Sigmoid colon (tissue), 4 donors: ENCODE measurements at regions not wholly inside any gene's neighbourhood (a gene's known extent, or its start where the extent isn't known, plus 50 kb on each side); places are given as distances from the start of the nearest gene placed in this dataset.

Source experiments
- POLR2A ChIP-seq, 2 donors: fragments of 450-650 bp; IDR thresholded peaks; one replicate each; pipeline ENCODE4 v1.6.1; 2016; ENCODE audit warnings: antibody characterized with exemption in 2 of 2, mild to moderate bottlenecking in 2 of 2, moderate library complexity in 2 of 2
- POLR2AphosphoS5 ChIP-seq, 4 donors: sonication (generic); formaldehyde crosslinking; IDR thresholded peaks; one replicate each; pipeline ENCODE4 v1.6.1; 2017; ENCODE audit warnings: antibody characterized with exemption in 4 of 4
- TF ChIP-seq, protein P1 (sequence below), 4 experiments: fragments of 450-650 bp in 3 of 4; fragments of 200-600 bp in 1 of 4; IDR thresholded peaks; one replicate each; pipeline ENCODE4 v1.5.1; 2016 to 2019; ENCODE audit warnings: antibody characterized with exemption in 4 of 4, mild to moderate bottlenecking in 3 of 4, moderate library complexity in 2 of 4

GRCh38 chr13:40238761-40239160 lies 427.7 kb downstream of the FOXO1 start:
- TF ChIP-seq POLR2A (IDR thresholded peaks at IDR 0.05) = no peak
- TF ChIP-seq POLR2AphosphoS5 (IDR thresholded peaks at IDR 0.05) = no peak
- TF ChIP-seq, protein P1, sequence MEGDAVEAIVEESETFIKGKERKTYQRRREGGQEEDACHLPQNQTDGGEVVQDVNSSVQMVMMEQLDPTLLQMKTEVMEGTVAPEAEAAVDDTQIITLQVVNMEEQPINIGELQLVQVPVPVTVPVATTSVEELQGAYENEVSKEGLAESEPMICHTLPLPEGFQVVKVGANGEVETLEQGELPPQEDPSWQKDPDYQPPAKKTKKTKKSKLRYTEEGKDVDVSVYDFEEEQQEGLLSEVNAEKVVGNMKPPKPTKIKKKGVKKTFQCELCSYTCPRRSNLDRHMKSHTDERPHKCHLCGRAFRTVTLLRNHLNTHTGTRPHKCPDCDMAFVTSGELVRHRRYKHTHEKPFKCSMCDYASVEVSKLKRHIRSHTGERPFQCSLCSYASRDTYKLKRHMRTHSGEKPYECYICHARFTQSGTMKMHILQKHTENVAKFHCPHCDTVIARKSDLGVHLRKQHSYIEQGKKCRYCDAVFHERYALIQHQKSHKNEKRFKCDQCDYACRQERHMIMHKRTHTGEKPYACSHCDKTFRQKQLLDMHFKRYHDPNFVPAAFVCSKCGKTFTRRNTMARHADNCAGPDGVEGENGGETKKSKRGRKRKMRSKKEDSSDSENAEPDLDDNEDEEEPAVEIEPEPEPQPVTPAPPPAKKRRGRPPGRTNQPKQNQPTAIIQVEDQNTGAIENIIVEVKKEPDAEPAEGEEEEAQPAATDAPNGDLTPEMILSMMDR (IDR thresholded peaks at IDR 0.05) = no peak
